GM21717 (cell line): ENCODE measurements at regions not wholly inside any gene's neighbourhood (a gene's known extent, or its start where the extent isn't known, plus 50 kb on each side); places are given as distances from the start of the nearest gene placed in this dataset.
"Not testable (repeated sequence)": the region's sequence is repeated elsewhere in the genome, so short reads cannot be mapped to it uniquely, and the experiment has no call there.

Experiments
- ATAC-seq: cut with Tn5 transposase; IDR thresholded peaks from one replicate; pipeline ENCODE4 v1.9.1; 2021; ENCODE audit warnings: mild to moderate bottlenecking, moderate library complexity; ENCODE audit not compliant: unreplicated experiment

DNA sequence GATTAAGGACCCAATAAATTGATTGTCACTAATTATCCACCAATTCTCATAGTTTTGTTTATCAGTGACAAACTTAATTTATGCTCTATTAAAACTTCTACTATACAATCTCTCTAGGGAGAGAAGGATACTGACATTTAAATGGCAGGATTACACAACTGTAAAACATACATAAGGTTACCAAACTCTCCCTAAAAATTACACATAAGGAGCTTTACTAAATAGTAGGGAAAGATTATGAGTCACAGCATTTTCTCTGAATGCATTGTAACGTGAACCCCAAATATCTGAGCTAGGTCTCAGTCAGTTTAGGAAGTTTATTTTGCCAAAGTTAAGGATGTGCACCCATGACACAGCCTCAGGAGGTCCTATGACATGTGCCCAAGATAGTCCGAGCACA is 2140.6 kb downstream of the NCAM2 start:
- no peak for ATAC-seq

DNA sequence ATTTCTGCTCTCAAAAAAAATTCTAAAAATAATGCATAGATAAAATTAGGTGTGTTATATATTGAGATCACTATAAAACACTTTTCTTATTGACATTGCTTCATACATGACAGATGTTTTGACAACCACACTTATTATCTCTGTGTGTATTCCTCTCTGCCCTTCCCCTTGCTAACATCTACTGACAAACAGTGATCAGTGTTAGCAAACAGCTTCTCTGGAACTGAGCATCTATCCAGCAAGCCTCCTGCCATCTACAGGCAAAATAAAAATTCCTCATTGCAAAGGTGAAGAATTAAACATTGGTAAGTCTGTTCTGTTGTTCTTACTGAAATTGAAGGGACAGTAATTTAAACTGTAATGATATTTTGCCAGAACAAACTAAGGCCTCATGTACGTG is 2153.9 kb downstream of the NCAM2 start:
- no peak for ATAC-seq

DNA sequence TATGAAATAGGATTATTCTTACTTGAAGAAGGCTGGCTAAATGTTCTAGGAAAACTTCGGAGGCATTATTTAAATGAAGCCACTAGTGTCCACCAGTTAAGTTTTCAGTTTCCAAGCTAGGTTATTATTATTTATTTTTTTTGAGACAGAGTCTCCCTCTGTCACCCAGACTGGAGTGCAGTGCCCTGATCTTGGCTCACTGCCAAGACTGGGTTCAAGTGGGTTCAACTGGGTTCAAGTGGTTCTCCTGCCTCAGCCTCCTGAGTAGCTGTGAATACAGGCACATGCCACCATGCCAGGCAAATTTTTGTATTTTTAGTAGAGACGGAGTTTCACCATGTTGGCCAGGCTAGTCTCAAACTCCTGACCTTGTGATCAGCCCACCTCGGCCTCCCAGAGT is 2155.6 kb downstream of the NCAM2 start:
- not testable (repeated sequence) for ATAC-seq

DNA sequence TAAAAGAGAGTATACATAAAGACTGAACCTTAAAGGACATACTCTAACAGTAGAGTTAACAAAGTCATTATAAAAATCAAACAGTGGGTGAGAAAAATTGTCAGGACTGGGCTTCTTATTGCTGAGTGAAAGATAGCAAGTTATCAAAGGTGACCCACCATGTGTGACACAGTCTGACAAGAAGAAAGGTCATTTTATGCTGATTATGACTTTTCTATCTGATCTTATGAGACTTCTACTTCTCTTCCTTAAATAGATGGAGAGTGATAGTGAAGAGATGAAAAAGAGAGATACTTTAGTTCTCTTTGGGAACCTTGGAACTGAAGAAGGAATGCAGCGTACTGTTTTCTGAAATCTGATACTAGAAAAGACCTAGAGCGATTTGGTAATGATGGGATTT is 2157.1 kb downstream of the NCAM2 start:
- ATAC-seq, result no peak

DNA sequence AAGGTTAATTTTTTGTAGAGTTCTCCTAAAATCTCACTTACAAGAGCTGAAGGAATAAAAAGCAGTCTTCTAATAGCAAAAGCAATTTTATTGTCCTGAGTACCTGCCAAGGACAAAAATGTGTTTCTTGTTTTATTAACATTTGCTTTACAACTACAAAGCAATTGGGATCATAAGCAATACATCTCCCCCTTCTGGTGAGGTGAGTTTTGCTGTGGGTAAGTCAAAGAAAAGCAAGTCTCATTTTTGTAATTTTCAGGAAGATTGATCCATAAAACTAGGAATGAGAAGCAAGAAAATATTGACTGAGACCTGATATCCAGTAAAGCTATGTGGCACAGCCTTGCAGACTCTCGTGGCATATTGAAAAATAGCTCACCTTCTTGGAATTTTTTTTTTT is 2162.7 kb downstream of the NCAM2 start:
- no peak for ATAC-seq

DNA sequence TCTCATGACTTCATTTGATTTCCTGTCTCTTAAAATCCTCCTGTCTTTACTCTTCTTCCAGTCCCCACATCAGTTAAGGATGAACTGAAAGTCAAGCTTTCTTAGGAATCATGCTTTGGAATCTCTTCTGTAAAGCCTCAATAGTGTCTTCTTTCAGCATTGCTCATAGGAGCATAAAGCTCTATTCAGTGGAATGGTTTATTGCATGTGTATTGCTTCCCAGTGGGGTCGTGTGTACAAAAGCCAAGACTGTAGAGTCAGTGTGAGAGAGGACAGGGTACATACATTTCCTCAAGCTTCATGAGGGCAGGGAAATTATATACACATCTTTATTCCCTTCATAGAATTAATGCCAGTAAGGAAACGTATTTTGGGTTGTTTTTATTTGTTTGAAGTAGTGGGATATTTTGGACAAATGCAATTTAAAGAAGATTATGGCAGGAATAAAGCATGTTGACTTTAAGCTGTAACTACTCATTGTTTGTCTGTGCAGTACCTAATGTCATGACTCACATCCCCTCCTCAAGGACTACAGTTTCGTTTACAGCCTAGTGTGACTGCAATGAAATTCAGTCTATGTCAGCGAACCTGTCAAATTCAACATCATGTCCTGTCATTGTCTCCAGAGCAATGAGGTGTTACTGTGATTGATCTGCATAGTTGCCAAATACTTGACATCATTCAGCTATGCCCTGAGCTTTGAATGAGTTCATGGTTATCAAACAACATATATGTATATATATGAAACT is 2164.2 kb downstream of the NCAM2 start:
- ATAC-seq, result no peak
